HUES6 (cell line): ENCODE measurements at regions not wholly inside any gene's neighbourhood (a gene's known extent, or its start where the extent isn't known, plus 50 kb on each side); places are given as distances from the start of the nearest gene placed in this dataset.

ENCODE experiments used
- H3K27ac ChIP-seq: 2 replicates; pipeline ENCODE4 v1.7.0; 2013; ENCODE audit warnings: low read depth, mild to moderate bottlenecking, low read length, inconsistent platforms
- H3K27me3 ChIP-seq: 2 replicates; pipeline ENCODE4 v1.6.1; 2013; ENCODE audit warnings: low read length; ENCODE audit not compliant: control insufficient read depth, insufficient read depth
- H3K36me3 ChIP-seq: 2 replicates; pipeline ENCODE4 v1.6.1; 2013; ENCODE audit warnings: low read length; ENCODE audit not compliant: control insufficient read depth, insufficient read depth
- H3K4me1 ChIP-seq: 2 replicates; pipeline ENCODE4 v1.6.1; 2013; ENCODE audit warnings: low read length; ENCODE audit not compliant: control insufficient read depth, insufficient read depth
- H3K4me3 ChIP-seq: 2 replicates; pipeline ENCODE4 v1.5.1; 2013; ENCODE audit warnings: low read depth, low read length
- H3K9ac ChIP-seq: one replicate; pipeline ENCODE4 v1.6.1; 2013; ENCODE audit warnings: mild to moderate bottlenecking, low read length
- H3K9me3 ChIP-seq: 2 replicates; pipeline ENCODE4 v1.6.1; 2013; ENCODE audit warnings: low read depth, low read length; ENCODE audit not compliant: control insufficient read depth, insufficient read depth

DNA sequence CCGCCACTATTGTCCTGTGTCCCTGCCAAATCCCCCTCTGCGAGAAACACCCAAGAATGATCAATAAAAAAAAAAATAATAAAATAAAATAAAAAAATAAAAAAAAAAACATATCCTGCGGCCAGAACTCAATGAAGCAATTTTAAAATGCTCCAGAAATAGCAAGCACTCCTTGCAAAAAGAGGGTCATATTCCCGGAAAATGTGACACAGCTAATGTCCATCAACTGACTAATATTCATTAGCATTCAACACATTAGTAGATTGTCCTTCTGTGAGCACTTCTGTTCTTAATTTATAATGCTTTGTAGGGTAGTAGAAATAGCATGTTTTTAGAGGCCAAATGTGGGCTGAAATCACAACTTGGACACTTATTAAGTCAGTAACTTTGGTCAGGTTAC, 252.3 kb upstream of the SESN3 start:
- no peaks in the 10 kb centered on the region for H3K36me3 ChIP-seq
- no peak overlapping the region for H3K4me3 ChIP-seq
- no peak overlapping the region for H3K9ac ChIP-seq
- H3K27ac ChIP-seq = no peak overlapping the region
- peaks cover 6% of the 10 kb centered on the region; the same call in 1 of the 2 replicates for H3K9me3 ChIP-seq
- H3K27me3 ChIP-seq = no peaks in the 10 kb centered on the region
- peaks cover 10% of the 10 kb centered on the region for H3K4me1 ChIP-seq

DNA sequence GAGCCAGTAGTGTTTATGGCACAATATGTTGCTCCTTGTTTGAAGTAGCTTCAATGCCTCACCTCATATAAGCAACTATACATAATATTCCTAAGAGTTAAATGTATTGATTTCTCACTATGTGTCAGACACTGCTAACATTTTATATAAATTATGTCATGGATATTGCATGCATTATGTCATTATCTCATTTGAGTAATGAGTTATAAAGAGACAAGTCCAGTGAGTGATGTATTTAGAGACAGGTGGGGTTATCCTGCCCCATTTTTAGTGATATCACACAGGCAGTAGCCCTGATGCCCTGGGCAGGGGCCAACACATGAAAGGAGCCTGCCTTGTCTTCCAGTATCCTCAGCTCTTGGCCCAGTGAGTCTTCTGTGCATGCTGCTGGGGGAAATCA, 247.0 kb upstream of the SESN3 start:
- Histone ChIP-seq H3K27me3 (no peaks in the 10 kb centered on the region), H3K9ac (no peak overlapping the region)

DNA sequence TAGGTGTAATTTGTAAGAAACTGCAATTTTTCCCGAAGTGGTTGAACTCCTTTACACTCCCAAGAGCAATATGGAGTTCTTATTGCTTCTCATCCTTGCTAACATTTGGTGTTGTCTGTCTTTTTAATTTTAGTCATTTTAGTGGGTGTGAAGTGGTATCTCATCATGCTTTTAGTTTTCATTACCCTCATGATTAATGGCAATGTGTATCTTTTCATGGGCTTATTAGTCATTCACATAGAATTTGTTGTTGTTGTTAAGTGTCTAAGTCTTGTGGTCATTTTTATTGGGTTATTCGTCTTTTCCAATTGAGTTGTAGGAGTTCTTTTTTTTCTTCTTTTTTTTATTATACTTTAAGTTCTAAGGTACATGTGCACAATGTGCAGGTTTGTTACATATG, 238.3 kb upstream of the SESN3 start:
- Histone ChIP-seq H3K27ac (no peak overlapping the region), H3K27me3 (no peaks in the 10 kb centered on the region), H3K4me3 (no peak overlapping the region), H3K4me1 (no peaks in the 10 kb centered on the region), H3K9me3 (no peaks in the 10 kb centered on the region), H3K36me3 (no peaks in the 10 kb centered on the region), H3K9ac (no peak overlapping the region)

More for the DNA sequence above, 247.0 kb upstream of the SESN3 start:
- Histone ChIP-seq H3K9me3 (0 out of 2 replicates have a peak, but pooled peaks cover 4% of the 10 kb centered on the region), H3K4me1 (no peaks in the 10 kb centered on the region), H3K36me3 (no peaks in the 10 kb centered on the region), H3K4me3 (no peak overlapping the region), H3K27ac (no peak overlapping the region)

DNA sequence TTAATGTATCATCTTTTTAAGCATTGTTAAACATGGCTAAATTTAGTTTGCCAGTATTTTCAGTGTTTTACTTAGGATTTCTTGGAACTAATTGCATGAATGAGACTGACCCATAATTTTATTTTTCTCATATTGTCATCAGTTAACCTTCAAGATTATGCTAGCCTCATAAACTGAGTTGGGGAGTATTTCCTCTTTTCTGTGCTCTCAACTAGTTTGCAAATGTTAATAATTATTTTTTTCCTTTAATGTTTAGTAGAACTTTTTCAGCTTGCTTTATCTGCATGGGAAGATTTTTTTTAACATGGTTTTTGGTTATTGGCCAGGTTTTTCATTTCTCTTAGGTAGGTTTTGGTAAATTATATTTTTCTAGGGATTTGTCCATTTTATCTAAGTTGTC, 235.4 kb upstream of the SESN3 start:
- Histone ChIP-seq H3K27ac (no peak overlapping the region), H3K9ac (no peak overlapping the region), H3K27me3 (no peaks in the 10 kb centered on the region), H3K9me3 (no peaks in the 10 kb centered on the region), H3K36me3 (no peaks in the 10 kb centered on the region), H3K4me1 (no peaks in the 10 kb centered on the region), H3K4me3 (no peak overlapping the region)

DNA sequence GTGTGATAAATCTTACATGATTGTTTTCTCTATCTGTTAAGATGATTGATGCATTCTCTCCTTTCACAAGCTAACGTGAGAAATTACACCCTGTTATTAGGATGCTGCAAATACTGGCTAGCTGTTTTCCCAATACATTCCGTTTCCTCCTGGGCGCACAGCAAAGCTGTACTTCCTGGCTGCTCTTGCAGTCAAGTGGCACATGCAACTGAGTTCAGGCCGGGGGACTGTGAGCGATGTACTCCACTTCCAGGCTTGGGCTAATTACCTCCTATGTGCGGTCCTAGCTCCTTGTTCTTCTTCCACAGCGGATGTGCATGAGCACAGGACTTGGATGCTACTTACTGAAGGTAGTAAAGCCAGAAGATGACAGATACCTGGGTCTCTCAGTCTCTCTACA, 234.9 kb upstream of the SESN3 start:
- Histone ChIP-seq H3K4me3 (no peak overlapping the region), H3K27me3 (no peaks in the 10 kb centered on the region), H3K4me1 (no peaks in the 10 kb centered on the region), H3K27ac (no peak overlapping the region), H3K36me3 (no peaks in the 10 kb centered on the region), H3K9me3 (no peaks in the 10 kb centered on the region), H3K9ac (no peak overlapping the region)

DNA sequence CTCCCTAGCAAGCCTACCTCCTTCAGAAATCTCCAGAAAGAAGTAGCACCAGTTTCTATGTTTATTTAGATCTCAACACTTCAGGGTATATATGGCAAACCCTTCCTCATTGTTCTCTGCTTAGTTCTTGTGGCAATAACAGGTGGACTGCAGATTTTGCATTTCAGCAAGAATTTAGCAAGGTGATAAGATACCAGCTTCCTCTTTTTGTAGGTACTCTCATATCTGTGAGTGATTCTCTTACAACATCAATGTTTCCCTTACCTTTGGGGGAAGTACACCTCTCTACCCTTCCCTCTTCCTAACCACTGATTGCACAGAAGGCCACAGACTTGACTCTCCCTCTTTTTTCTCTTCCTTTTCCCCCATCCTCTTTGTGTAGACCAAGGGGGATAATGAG, 230.9 kb upstream of the SESN3 start:
- H3K9me3 ChIP-seq = no peaks in the 10 kb centered on the region
- H3K27ac ChIP-seq = no peak overlapping the region
- no peaks in the 10 kb centered on the region for H3K36me3 ChIP-seq
- H3K9ac ChIP-seq = no peak overlapping the region
- no peaks in the 10 kb centered on the region for H3K4me1 ChIP-seq
- no peaks in the 10 kb centered on the region for H3K27me3 ChIP-seq
- H3K4me3 ChIP-seq = no peak overlapping the region

DNA sequence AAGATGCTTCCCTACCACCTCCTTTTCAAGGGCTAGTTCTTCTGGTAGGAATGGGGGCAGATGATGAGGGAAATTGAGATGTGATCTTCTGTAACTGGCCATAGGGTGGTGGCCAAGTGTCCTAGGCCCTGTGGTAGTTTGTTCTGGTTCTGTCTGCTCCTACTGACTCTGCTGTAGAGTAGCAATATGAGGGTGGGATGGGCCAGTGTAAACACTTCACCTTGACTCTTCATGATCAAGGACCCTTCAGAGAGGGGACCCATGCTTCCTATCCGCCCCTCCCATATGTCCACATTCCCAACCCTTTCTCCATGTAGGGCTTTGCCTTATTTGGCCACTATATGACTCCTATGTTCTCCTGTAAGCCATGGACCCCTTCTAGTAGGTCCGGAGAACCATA, 230.3 kb upstream of the SESN3 start:
- Histone ChIP-seq H3K9me3 (no peaks in the 10 kb centered on the region), H3K36me3 (no peaks in the 10 kb centered on the region), H3K27ac (no peak overlapping the region), H3K27me3 (no peaks in the 10 kb centered on the region), H3K9ac (no peak overlapping the region), H3K4me1 (no peaks in the 10 kb centered on the region), H3K4me3 (no peak overlapping the region)

DNA sequence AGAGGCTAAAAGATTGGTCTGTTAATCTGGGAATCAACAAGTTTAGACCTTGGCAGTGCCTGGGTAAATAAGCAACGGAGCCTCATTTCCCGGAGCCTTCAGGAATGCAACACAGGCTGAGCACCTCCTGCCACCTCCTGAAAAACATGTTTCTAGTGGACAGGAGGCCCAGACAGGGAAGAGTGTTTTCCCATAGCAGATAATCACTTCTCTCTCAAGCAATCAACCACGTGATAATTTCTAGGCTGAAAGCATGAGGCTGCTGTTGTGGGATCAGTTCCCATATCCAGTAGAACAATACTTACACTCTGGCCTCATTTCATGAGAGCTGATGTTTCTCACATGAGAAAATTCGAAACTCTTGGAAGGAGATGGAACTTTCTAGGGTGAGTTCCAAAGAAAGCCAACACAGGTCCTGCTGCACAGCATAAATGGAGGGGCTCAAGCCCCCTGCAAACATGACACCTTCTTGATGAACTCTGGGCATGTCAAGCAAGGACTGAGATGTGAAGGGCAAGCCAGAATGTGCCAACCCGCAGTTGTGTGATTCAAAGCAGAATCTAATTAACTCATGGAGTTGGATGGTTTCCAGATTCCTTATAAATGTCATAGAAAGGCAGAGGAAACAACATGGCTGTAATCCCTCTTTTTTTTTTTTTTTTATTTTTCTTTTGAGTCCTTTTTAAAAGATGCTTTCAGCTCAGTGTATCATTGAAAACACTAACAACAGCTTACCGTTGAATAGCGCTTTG, 228.5 kb upstream of the SESN3 start:
- H3K4me1 ChIP-seq = no peaks in the 10 kb centered on the region
- no peak overlapping the region for H3K9ac ChIP-seq
- H3K9me3 ChIP-seq = no peaks in the 10 kb centered on the region
- H3K27ac ChIP-seq = no peak overlapping the region
- no peak overlapping the region for H3K4me3 ChIP-seq
- H3K27me3 ChIP-seq = no peaks in the 10 kb centered on the region
- no peaks in the 10 kb centered on the region for H3K36me3 ChIP-seq

DNA sequence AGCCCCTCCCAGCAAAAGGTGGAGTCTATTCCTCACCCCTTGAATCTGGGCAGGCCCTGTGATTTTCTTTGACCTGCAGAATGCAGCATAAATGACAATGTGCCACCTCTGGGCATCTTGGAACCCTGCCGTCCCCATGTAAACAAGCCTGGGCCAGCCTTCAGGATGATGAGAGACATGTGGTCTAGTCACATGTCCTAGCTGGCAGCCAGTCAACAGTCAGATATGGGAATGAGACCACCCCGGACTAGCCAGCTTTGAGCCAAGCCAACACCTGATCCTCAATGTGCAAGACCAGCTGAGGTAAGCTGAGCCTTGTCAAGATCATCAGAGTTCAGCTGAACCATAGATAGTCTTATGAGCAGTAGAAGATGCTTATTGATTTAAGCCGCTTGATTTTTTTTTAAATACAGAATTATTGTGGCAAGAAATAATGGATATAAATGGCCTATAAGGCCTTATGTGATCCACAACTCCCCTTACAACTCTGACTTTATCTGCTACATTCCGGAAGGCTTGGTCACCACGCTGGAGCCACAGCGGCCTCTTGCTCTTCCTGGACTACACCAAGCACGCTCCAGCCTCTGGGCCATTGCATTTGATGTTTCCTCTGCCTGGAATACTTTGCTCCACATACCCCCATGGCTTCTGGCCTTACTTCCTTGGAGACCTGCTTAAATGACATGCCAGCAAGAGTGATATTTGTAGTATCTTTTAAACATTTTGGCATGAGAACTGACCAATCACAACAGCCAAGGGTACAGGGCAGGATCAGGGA, 225.9 kb upstream of the SESN3 start:
- H3K4me3 ChIP-seq = no peak overlapping the region
- no peak overlapping the region for H3K27ac ChIP-seq
- no peaks in the 10 kb centered on the region for H3K36me3 ChIP-seq
- H3K9me3 ChIP-seq = no peaks in the 10 kb centered on the region
- H3K4me1 ChIP-seq = peaks cover 14% of the 10 kb centered on the region
- no peak overlapping the region for H3K9ac ChIP-seq
- H3K27me3 ChIP-seq = no peaks in the 10 kb centered on the region

DNA sequence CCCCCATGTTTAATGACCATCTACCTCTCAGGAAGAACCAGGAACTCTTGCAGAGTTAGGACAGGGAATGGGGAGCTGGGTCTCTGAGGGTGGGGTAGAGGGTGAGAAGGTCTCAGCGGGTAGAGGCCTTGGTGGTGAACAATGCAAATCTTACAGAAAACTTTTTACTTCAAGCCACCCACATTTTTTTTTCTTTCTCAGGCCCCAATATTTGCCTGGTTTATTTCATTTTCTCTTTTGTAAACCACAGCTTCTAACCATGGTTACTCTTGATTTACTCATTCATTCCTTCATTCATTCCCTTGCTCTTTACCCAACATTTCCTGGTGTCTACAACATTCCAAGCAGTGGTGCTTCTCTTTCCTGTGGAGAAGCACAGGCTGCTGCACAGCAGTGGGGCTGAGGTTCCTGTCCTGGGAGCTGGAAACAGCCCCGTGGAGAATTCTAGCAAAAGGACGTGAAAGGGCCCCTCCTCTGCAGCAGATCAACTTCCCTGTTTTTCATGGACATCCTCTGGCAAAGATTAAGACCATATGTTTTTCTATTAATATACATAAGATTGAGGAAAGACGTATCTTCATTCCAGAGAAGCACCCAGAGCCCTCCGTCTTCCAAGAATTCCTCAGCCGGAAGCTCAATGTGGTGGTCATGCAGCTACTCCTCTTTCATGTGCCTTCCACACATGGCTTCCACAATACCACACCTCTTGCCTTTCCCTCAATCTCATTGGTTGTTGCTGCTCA, 224.4 kb upstream of the SESN3 start:
- Histone ChIP-seq H3K27me3 (no peaks in the 10 kb centered on the region), H3K36me3 (no peaks in the 10 kb centered on the region), H3K4me1 (peaks cover 14% of the 10 kb centered on the region), H3K4me3 (no peak overlapping the region), H3K9me3 (no peaks in the 10 kb centered on the region), H3K9ac (no peak overlapping the region), H3K27ac (no peak overlapping the region)

DNA sequence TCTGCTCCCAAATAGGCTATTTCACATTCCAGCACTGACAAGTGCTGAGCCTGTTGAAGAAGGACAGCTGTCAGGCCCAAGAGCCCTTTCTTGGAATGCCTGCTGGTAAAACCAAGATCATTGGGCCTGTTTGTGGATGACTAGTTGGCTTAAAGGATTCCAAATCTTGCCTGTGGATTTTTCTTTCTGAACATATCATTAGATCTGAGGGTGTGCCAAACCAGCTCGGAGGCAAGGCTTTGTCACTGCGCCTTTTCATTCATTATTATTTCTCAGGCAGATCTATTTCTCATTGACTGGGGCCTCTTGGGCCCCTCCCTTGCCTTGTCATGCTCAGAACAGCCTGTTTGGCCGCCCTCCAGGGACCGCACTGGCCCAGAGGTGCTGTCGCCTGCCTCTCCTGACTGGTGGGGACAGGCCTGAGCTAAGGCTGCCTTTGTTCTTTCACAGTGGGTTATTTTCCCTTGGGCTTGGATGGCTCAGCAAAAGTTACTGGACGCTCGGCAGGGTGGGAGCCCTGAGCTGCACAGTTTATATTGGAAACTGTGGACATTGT, 222.7 kb upstream of the SESN3 start:
- Histone ChIP-seq H3K27ac (no peak overlapping the region), H3K9me3 (no peaks in the 10 kb centered on the region), H3K36me3 (no peaks in the 10 kb centered on the region), H3K4me1 (peaks cover 14% of the 10 kb centered on the region), H3K4me3 (no peak overlapping the region), H3K27me3 (no peaks in the 10 kb centered on the region), H3K9ac (no peak overlapping the region)
